C1 segment of cervical spinal cord (tissue), 14 donors: ENCODE measurements at regions not wholly inside any gene's neighbourhood (a gene's known extent, or its start where the extent isn't known, plus 50 kb on each side); places are given as distances from the start of the nearest gene placed in this dataset.
"Not testable (repeated sequence)": the region's sequence is repeated elsewhere in the genome, so short reads cannot be mapped to it uniquely, and the experiment has no call there.

Experiments
- DNase-seq, 14 donors: peaks; one replicate each; lab custom pipeline; 2025; lab: John Stamatoyannopoulos, UW

GRCh38 chr6:132199343-132199742 is 201.9 kb downstream of the MOXD1 start:
- DNase-seq: no peak

- no peak for DNase-seq
Observed at GRCh38 chr6:132198896-132199295, 202.4 kb downstream of the MOXD1 start.

GRCh38 chr6:132198040-132198439 is 203.2 kb downstream of the MOXD1 start:
- DNase-seq: no peak

- DNase-seq: no peak
Observed at GRCh38 chr6:132194529-132194928, 206.7 kb downstream of the MOXD1 start.

- DNase-seq: no peak
Observed at GRCh38 chr6:132192631-132193030, 208.6 kb downstream of the MOXD1 start.

- no peak for DNase-seq
Observed at GRCh38 chr6:132190815-132191175, 210.5 kb downstream of the MOXD1 start.

GRCh38 chr6:132190097-132190814 is 211.0 kb downstream of the MOXD1 start:
- no peak for DNase-seq

- no peak for DNase-seq
Observed at GRCh38 chr6:132188556-132189264, 212.6 kb downstream of the MOXD1 start.

GRCh38 chr6:132187816-132188215 is 213.5 kb downstream of the MOXD1 start:
- no peak for DNase-seq

- not testable (repeated sequence) for DNase-seq
Observed at GRCh38 chr6:132184966-132185365, 216.3 kb downstream of the MOXD1 start.

- no peak for DNase-seq
Observed at GRCh38 chr6:132179955-132180354, 221.3 kb downstream of the MOXD1 start.

GRCh38 chr6:132174919-132175318 is 223.7 kb upstream of the CCN2 start:
- no peak for DNase-seq

- DNase-seq: no peak
Observed at GRCh38 chr6:132168961-132169360, 217.8 kb upstream of the CCN2 start.

GRCh38 chr6:132167929-132168892 is 217.0 kb upstream of the CCN2 start:
- DNase-seq: no peak

- no peak for DNase-seq
Observed at GRCh38 chr6:132166526-132167051, 215.4 kb upstream of the CCN2 start.

GRCh38 chr6:132165677-132166076 is 214.5 kb upstream of the CCN2 start:
- DNase-seq: no peak

- peak in 2 of 14 donors; percentile 1 to 26 for DNase-seq
Observed at GRCh38 chr6:132161283-132161682, 210.1 kb upstream of the CCN2 start.

- DNase-seq: no peak
Observed at GRCh38 chr6:132153221-132153898, 202.2 kb upstream of the CCN2 start.

GRCh38 chr6:132147530-132148011 is 196.4 kb upstream of the CCN2 start:
- DNase-seq: no peak

- no peak for DNase-seq
Observed at GRCh38 chr6:132144456-132144855, 193.3 kb upstream of the CCN2 start.

- DNase-seq: no peak
Observed at GRCh38 chr6:132143258-132143657, 192.1 kb upstream of the CCN2 start.
